ENCODE measurements at regions not wholly inside any gene's neighbourhood (a gene's known extent, or its start where the extent isn't known, plus 50 kb on each side); places are given as distances from the start of the nearest gene placed in this dataset.

DNA sequence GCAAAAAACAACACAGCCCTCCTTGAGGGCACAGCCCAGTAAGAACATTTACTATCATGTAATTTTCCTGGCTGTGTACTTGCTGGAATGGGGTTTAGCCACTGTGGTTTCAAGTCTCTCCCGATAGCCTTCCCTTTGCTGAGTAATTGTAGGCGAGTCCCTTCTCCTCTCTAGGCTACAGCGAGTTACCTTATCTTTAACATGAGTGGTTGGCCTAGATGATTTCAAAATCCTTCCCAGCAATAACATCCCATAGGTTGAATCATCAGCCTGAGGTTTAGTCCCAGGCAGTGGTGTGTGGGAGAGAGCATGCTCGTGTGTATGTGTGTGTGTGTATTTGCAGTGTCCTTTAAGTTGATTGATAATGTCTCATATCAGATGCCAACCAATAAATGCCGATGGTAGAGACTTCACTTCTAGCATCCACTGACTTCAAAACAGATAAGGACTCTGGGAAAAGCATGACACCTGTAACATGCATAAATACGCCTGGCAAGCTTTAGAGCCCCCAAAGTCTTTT is 142.9 kb upstream of the ZMIZ1 start:
- Histone ChIP-seq H3K27me3 (ENCODE audit: control insufficient read depth, insufficient read depth, low read length) (no peaks in the 10 kb centered on the region), H3K9me3 (ENCODE audit: control insufficient read depth, insufficient read depth, low read depth, low read length) (no peaks in the 10 kb centered on the region), H3K36me3 (ENCODE audit: control insufficient read depth, insufficient read depth, low read length) (no peaks in the 10 kb centered on the region), H3K4me2 (ENCODE audit: extremely low read depth, insufficient read depth, low read length) (no peak overlapping the region), H3K4me1 (ENCODE audit: control insufficient read depth, extremely low read depth, insufficient read depth, low read length) (peaks cover 12% of the 10 kb centered on the region), H3K4me3 (replicated peaks in 1 of 4; ENCODE audit: control extremely low read depth in 1 of 4, insufficient read depth in 1 of 4, low read depth in 3 of 4, low read length in 4 of 4) (no peak overlapping the region), H3K79me2 (ENCODE audit: control insufficient read depth, insufficient read depth, low read length) (no peaks in the 10 kb centered on the region), H3K9ac (ENCODE audit: insufficient read depth, low read length) (no peak overlapping the region), H3K27ac (ENCODE audit: insufficient read depth, low read length) (peak overlapping the region; percentile 33), H2AFZ (ENCODE audit: low read length) (no peak overlapping the region), H4K20me1 (ENCODE audit: control insufficient read depth, extremely low read depth, insufficient read depth, low read length) (no peaks in the 10 kb centered on the region)
- TF ChIP-seq EZH2 (IDR thresholded peaks at IDR 0.05; ENCODE audit: low read length, missing control alignments) (no peak), CTCF (conservative IDR thresholded peaks at IDR 0.05 in 1 of 2, IDR thresholded peaks at IDR 0.05 in 1 of 2; ENCODE audit: low read depth in 1 of 2, low read length in 2 of 2) (no peak)
- DNase-seq (ENCODE audit: low read depth in 2 of 2), result peak; percentile 96 to 98

DNA sequence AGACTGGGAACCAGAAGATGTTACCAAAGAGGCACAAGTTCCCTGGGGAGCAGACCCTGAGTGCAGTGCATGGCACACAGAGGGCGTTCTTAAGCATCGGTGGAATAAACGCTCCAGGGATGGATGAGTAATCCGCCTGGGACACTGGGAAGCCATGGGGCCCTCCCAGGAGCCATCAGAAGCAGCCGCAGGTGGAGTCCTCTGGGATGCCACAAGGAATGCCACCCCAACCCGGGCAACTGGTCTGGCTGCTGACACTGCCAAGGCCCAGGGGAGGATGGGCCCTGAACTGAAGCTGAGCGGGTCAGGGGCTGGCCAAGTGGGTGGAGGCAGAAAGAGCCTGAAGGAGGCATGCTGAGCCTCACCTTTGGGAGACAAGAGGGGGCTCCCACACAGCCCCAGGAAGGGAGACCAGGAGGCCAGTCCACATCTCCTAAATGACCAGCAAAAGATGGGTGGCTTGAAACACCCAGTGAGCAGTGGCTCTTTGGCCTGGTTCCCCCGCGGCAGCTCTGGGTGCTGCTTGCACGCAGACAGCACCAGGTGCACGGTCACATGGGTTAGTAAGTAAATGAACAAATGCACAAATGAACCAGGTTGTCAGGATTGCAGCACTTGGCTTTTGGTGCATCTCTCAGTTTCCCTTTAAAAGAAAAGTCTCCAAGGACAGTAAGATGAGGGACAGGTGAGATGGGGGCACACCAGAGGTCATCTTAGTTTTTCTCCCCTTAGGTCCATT is 141.3 kb upstream of the ZMIZ1 start:
- Histone ChIP-seq H3K4me1 (ENCODE audit: control insufficient read depth, extremely low read depth, insufficient read depth, low read length) (peaks cover 24% of the 10 kb centered on the region), H3K4me3 (replicated peaks in 1 of 4; ENCODE audit: control extremely low read depth in 1 of 4, insufficient read depth in 1 of 4, low read depth in 3 of 4, low read length in 4 of 4) (no peak overlapping the region), H3K79me2 (ENCODE audit: control insufficient read depth, insufficient read depth, low read length) (no peaks in the 10 kb centered on the region), H3K9ac (ENCODE audit: insufficient read depth, low read length) (no peak overlapping the region), H2AFZ (ENCODE audit: low read length) (no peak overlapping the region), H3K9me3 (ENCODE audit: control insufficient read depth, insufficient read depth, low read depth, low read length) (no peaks in the 10 kb centered on the region), H4K20me1 (ENCODE audit: control insufficient read depth, extremely low read depth, insufficient read depth, low read length) (no peaks in the 10 kb centered on the region), H3K27ac (ENCODE audit: insufficient read depth, low read length) (no peak overlapping the region), H3K4me2 (ENCODE audit: extremely low read depth, insufficient read depth, low read length) (no peak overlapping the region), H3K27me3 (ENCODE audit: control insufficient read depth, insufficient read depth, low read length) (no peaks in the 10 kb centered on the region), H3K36me3 (ENCODE audit: control insufficient read depth, insufficient read depth, low read length) (no peaks in the 10 kb centered on the region)
- no peak for DNase-seq (ENCODE audit: low read depth in 2 of 2)
- no peak for TF ChIP-seq CTCF (conservative IDR thresholded peaks at IDR 0.05 in 1 of 2, IDR thresholded peaks at IDR 0.05 in 1 of 2; ENCODE audit: low read depth in 1 of 2, low read length in 2 of 2)
- no peak for TF ChIP-seq EZH2 (IDR thresholded peaks at IDR 0.05; ENCODE audit: low read length, missing control alignments)

GRCh38 chr10:78928330-78928729 is 140.4 kb upstream of the ZMIZ1 start:
- H3K4me2 ChIP-seq (ENCODE audit: extremely low read depth, insufficient read depth, low read length), result no peak overlapping the region
- H2AFZ ChIP-seq (ENCODE audit: low read length), result no peak overlapping the region
- no peak overlapping the region for H3K4me3 ChIP-seq (replicated peaks in 1 of 4; ENCODE audit: control extremely low read depth in 1 of 4, insufficient read depth in 1 of 4, low read depth in 3 of 4, low read length in 4 of 4)
- no peak overlapping the region for H3K9ac ChIP-seq (ENCODE audit: insufficient read depth, low read length)
- TF ChIP-seq CTCF (conservative IDR thresholded peaks at IDR 0.05 in 1 of 2, IDR thresholded peaks at IDR 0.05 in 1 of 2; ENCODE audit: low read depth in 1 of 2, low read length in 2 of 2) (no peak), EZH2 (IDR thresholded peaks at IDR 0.05; ENCODE audit: low read length, missing control alignments) (no peak)
- DNase-seq (ENCODE audit: low read depth in 2 of 2), result no peak
- H3K27me3 ChIP-seq (ENCODE audit: control insufficient read depth, insufficient read depth, low read length), result no peaks in the 10 kb centered on the region
- no peaks in the 10 kb centered on the region for H4K20me1 ChIP-seq (ENCODE audit: control insufficient read depth, extremely low read depth, insufficient read depth, low read length)
- no peaks in the 10 kb centered on the region for H3K36me3 ChIP-seq (ENCODE audit: control insufficient read depth, insufficient read depth, low read length)
- no peaks in the 10 kb centered on the region for H3K79me2 ChIP-seq (ENCODE audit: control insufficient read depth, insufficient read depth, low read length)
- no peaks in the 10 kb centered on the region for H3K9me3 ChIP-seq (ENCODE audit: control insufficient read depth, insufficient read depth, low read depth, low read length)
- H3K27ac ChIP-seq (ENCODE audit: insufficient read depth, low read length), result no peak overlapping the region
- peaks cover 26% of the 10 kb centered on the region for H3K4me1 ChIP-seq (ENCODE audit: control insufficient read depth, extremely low read depth, insufficient read depth, low read length)
